B cell (primary cell): ENCODE measurements at regions not wholly inside any gene's neighbourhood (a gene's known extent, or its start where the extent isn't known, plus 50 kb on each side); places are given as distances from the start of the nearest gene placed in this dataset.

Experiments used
- CTCF ChIP-seq: fragments of 200-600 bp; IDR thresholded peaks from one replicate; pipeline ENCODE4 v1.8.0; 2022; ENCODE audit warnings: antibody characterized with exemption, mild to moderate bottlenecking
- EZH2 ChIP-seq: IDR thresholded peaks from 2 replicates; pipeline ENCODE4 v1.6.1; 2012; ENCODE audit warnings: borderline replicate concordance, low read depth, mild to moderate bottlenecking, moderate library complexity, low read length; ENCODE audit not compliant: insufficient read depth, poor library complexity, severe bottlenecking

GRCh38 chr15:38975282-38975990 lies 410.8 kb upstream of the RASGRP1 start:
- TF ChIP-seq CTCF (no peak), EZH2 (no peak)
